Heart left ventricle (tissue), 16 donors: ENCODE measurements at regions not wholly inside any gene's neighbourhood (a gene's known extent, or its start where the extent isn't known, plus 50 kb on each side); places are given as distances from the start of the nearest gene placed in this dataset.
A peak's percentile ranks its signal among the peaks of the same experiment; 100 is the strongest.

Experiments
- ATAC-seq, 4 donors: fragments of 200-7000 bp; cut with Tn5 transposase; one replicate each; pipeline ENCODE4 v1.9.1; 2020 to 2022; ENCODE audit warnings: moderate library complexity in 4 of 4, mild to moderate bottlenecking in 3 of 4, moderate number of reproducible peaks in 1 of 4
- DNase-seq, 5 donors: peaks; one replicate each; pipeline ENCODE4 v3.0.0-alpha.2; 2020
- H3K27ac ChIP-seq, 12 donors: fragments of 200-600 bp; sonication (generic) in 4 of 12; one replicate each; pipeline versions ENCODE4 v1.5.0 to v1.8.0; 2016 to 2022; ENCODE audit warnings: mild to moderate bottlenecking in 2 of 12
- H3K27me3 ChIP-seq, 9 donors: fragments of 200-600 bp; sonication (generic) in 2 of 9; one replicate each; pipeline versions ENCODE4 v1.5.1 to v1.8.0; 2016 to 2022; ENCODE audit warnings: mild to moderate bottlenecking in 3 of 9
- H3K36me3 ChIP-seq, 9 donors: fragments of 200-600 bp; sonication (generic) in 2 of 9; one replicate each; pipeline versions ENCODE4 v1.5.0 to v1.8.0; 2018 to 2022; ENCODE audit warnings: mild to moderate bottlenecking in 2 of 9
- H3K4me1 ChIP-seq, 12 donors: fragments of 200-600 bp; sonication (generic) in 4 of 12; one replicate each; pipeline versions ENCODE4 v1.5.0 to v1.8.0; 2016 to 2022; ENCODE audit warnings: mild to moderate bottlenecking in 3 of 12
- H3K4me3 ChIP-seq, 12 donors: fragments of 200-600 bp; sonication (generic) in 4 of 12; one replicate each; pipeline versions ENCODE4 v1.5.0 to v1.8.0; 2017 to 2022; ENCODE audit warnings: mild to moderate bottlenecking in 9 of 12, moderate library complexity in 4 of 12
- H3K9me3 ChIP-seq, 12 donors: fragments of 200-600 bp; sonication (generic) in 4 of 12; one replicate each; pipeline versions ENCODE4 v1.5.0 to v1.8.0; 2016 to 2022; ENCODE audit warnings: mild to moderate bottlenecking in 1 of 12
- POLR2A ChIP-seq, 2 donors: fragments of 450-650 bp; IDR thresholded peaks; one replicate each; pipeline ENCODE4 v1.6.1; 2017; ENCODE audit warnings: antibody characterized with exemption in 2 of 2, mild to moderate bottlenecking in 2 of 2, moderate library complexity in 2 of 2
- WGBS, 4 donors: extraction: QIAGEN DNeasy Blood & Tissue Kit in 2 of 4; methylation state at CpG; one replicate each; pipeline versions ENCODE4 v1.1.5 to v1.1.7; 2013 to 2018; 5-methylcytosine and 5-hydroxymethylcytosine counted together
- intact Hi-C, 10 donors: fragments of 100-400 bp; cut with DNase I; formaldehyde crosslinking; loops; one replicate each; pipeline versions ENCODE4 v1.11.1 to v1.14.2; 2022
- TF ChIP-seq, protein P1 (sequence below), 12 donors: fragments of 200-600 bp; sonication (generic) in 4 of 12; IDR thresholded peaks; one replicate each; pipeline versions ENCODE4 v1.5.0 to v1.8.0; 2018 to 2022; ENCODE audit warnings: antibody characterized with exemption in 12 of 12, mild to moderate bottlenecking in 5 of 12
- donor health status: ischemic (EF 13 %, LVEDD 7.1; RV severe dilation, severe dysfunction).
- donor health status: healthy with polysubstance abuse.
- donor health status: DM: no; HTN: yes; CAD: no.
- donor health status: DM: no; HTN: no; CAD: no.
- donor health status: ischemic (EF 25% LVEDD 6.9; RV normal size, moderate dysfunction).
- donor health status: ischemic (EF 25% LVEDD 5.7; RV mildly dilated, moderate dysfunction).
- donor health status: healthy.
- donor health status: DM: yes; HTN: yes; CAD: no.
- donor health status: ischemic (EF 35%, LVEDD 5.7; RV mildly dilated, moderate dysfunction).
- donor health status: nonischemic (EF 11% LVEDD 7.7; RV severe dilation, severe dysfunction).
- donor health status: DM: yes; HTN: yes; CAD: no.
- donor health status: PGD.
- donor health status: ischemic (EF 29% LVEDD 5.4; RV normal size, mild dysfunction).
- donor health status: nonischemic (EF 23%, LVEDD 6.1; RV moderate dilation, normal function).

DNA sequence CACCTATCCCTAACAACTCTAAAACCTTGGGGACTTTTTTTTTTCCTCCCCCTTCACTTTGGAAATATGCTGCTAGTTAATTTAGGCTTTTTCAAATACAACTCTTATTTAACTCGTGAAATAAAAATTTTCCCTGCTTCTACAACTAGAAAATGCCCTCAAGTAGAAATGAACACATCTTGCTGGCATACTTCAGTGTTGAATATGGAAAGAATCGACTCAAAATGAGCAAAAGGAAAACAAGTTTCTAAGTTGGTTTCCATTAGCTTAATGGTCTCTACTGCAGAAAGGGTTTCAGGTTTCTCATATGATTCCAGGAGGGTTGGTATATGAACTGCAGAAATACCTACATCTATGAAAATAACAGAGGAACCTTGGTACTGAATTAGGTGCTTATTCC, 118.3 kb upstream of the TMTC1 start:
- Histone ChIP-seq H3K9me3 (no peaks in the 10 kb centered on the region), H3K27ac (no peak overlapping the region), H3K27me3 (no peaks in the 10 kb centered on the region), H3K4me3 (no peak overlapping the region), H3K36me3 (no peaks in the 10 kb centered on the region), H3K4me1 (no peaks in the 10 kb centered on the region)
- intact Hi-C loops = no loop called here
- TF ChIP-seq POLR2A (IDR thresholded peaks at IDR 0.05) = no peak
- TF ChIP-seq, protein P1, sequence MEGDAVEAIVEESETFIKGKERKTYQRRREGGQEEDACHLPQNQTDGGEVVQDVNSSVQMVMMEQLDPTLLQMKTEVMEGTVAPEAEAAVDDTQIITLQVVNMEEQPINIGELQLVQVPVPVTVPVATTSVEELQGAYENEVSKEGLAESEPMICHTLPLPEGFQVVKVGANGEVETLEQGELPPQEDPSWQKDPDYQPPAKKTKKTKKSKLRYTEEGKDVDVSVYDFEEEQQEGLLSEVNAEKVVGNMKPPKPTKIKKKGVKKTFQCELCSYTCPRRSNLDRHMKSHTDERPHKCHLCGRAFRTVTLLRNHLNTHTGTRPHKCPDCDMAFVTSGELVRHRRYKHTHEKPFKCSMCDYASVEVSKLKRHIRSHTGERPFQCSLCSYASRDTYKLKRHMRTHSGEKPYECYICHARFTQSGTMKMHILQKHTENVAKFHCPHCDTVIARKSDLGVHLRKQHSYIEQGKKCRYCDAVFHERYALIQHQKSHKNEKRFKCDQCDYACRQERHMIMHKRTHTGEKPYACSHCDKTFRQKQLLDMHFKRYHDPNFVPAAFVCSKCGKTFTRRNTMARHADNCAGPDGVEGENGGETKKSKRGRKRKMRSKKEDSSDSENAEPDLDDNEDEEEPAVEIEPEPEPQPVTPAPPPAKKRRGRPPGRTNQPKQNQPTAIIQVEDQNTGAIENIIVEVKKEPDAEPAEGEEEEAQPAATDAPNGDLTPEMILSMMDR (IDR thresholded peaks at IDR 0.05) = no peak
- DNase-seq (no peak), ATAC-seq (no peak)
- 69 to 85% (median 81%) methylated on average over 2 of the region's 2 CpGs for WGBS, 4 donors

DNA sequence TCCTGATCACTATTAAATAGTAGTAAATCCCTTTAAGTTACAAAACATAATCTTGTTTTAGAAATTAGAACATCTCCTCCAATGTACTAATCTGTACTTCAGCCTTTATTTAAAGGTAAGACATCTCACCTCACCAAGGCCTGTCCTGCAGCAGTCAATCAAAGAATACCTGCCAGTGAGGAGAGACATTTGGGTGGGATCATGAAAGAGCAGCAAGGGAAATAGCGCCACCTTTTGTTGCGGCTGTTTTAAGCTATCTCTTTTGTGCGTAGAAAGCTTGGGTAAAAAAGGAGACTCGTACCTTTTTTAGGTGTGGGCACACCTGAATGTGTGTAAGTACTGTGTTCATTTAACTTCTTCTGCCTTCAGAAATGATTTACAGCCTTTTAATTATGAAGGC, 117.8 kb upstream of the TMTC1 start:
- H3K36me3 ChIP-seq = no peaks in the 10 kb centered on the region
- H3K27me3 ChIP-seq = no peaks in the 10 kb centered on the region
- 71 to 81% (median 72%) methylated on average over 4 of the region's 4 CpGs for WGBS, 4 donors
- no peaks in the 10 kb centered on the region for H3K4me1 ChIP-seq
- no peak overlapping the region for H3K27ac ChIP-seq
- H3K9me3 ChIP-seq = no peaks in the 10 kb centered on the region
- DNase-seq = no peak
- no peak overlapping the region for H3K4me3 ChIP-seq
- intact Hi-C loops = no loop called here
- TF ChIP-seq POLR2A (IDR thresholded peaks at IDR 0.05) = no peak
- TF ChIP-seq, protein P1 (IDR thresholded peaks at IDR 0.05) = peak in 6 of 12 donors; percentile 8 to 36 (median 20)
- ATAC-seq = no peak

DNA sequence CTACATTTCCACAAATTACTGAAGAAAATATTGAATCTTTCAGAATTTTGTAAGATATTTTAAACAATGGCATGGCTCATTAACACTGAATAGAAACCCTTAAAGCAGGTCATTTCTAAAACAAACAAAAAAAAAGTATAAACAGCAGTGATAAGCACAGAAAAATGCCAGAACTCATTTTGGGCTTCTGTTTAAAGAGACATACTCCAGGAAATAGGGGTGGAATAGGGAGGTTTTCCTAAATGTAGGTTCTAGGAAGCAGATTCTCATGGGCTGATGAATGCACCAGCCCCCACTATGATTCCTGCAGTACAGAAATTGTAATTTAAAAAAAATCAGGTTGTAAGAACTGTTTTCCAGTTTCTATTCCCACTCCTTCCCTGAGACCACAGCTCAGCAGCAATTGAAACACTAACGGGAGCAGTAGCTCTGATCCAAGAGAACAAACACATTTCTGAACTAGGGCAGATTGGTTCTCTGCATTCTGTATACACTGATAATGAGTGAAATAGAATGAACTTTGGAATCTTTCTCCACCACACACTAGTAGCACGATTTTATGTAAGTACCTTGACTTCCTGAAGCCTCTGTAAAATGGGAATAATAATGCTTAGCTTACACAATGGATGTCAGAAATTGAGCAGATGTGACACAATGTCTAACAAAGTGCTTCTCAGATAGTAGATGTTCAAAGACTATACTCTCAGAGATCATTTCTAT, 115.6 kb upstream of the TMTC1 start:
- no peak for DNase-seq
- intact Hi-C loops = loop anchor here in 1 of 10 donors (10.0 kb wide), 1 partner anchor 345 kb away; no protein-coding TSS in a partner anchor
- H3K36me3 ChIP-seq = no peaks in the 10 kb centered on the region
- TF ChIP-seq POLR2A (IDR thresholded peaks at IDR 0.05) = no peak
- TF ChIP-seq, protein P1 (IDR thresholded peaks at IDR 0.05) = no peak
- no peak for ATAC-seq
- no peaks in the 10 kb centered on the region for H3K9me3 ChIP-seq
- no peak overlapping the region for H3K4me3 ChIP-seq
- H3K27me3 ChIP-seq = no peaks in the 10 kb centered on the region
- WGBS, 4 donors = 80 to 87% (median 83%) methylated on average over 2 of the region's 2 CpGs
- H3K4me1 ChIP-seq = no peaks in the 10 kb centered on the region
- no peak overlapping the region for H3K27ac ChIP-seq

DNA sequence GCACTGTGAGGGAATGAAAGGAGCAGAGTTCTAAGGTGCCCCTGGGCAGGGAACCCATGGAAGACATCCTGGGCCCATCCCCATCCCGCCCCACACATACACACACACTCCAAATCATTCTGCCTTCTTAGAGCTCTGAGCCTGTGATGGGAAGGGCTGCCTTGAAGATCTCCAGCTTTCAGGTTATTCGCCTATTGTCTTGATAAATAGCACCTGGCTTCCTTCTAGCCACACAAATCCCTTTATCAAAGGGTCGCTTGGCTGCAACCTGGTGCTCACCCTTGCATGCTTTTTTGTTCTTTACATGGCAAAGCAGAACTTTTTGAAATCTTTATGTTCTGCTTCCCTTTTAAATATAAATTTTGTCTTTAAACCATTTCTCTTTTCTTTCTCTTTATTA, 112.2 kb upstream of the TMTC1 start:
- Histone ChIP-seq H3K36me3 (no peaks in the 10 kb centered on the region), H3K9me3 (no peaks in the 10 kb centered on the region), H3K4me1 (no peaks in the 10 kb centered on the region), H3K27me3 (no peaks in the 10 kb centered on the region), H3K4me3 (no peak overlapping the region), H3K27ac (no peak overlapping the region)
- DNase-seq = no peak
- WGBS, 4 donors = 60 to 94% (median 78%) methylated on average over 3 of the region's 3 CpGs
- TF ChIP-seq POLR2A (IDR thresholded peaks at IDR 0.05) = no peak
- TF ChIP-seq, protein P1 (IDR thresholded peaks at IDR 0.05) = no peak
- no peak for ATAC-seq
- intact Hi-C loops = loop anchor here in 1 of 10 donors (10.0 kb wide), 1 partner anchor 341 kb away; no protein-coding TSS in a partner anchor
